Suppressor macrophage treated with lipopolysaccharide for 1 hour (primary cell): ENCODE measurements at regions not wholly inside any gene's neighbourhood (a gene's known extent, or its start where the extent isn't known, plus 50 kb on each side); places are given as distances from the start of the nearest gene placed in this dataset.

Experiments used
- DNase-seq, 3 donors: peaks; one replicate each; pipeline ENCODE4 v3.0.0-alpha.2; 2020 to 2022

GRCh38 chr20:50379049-50379990 lies 130.9 kb upstream of the PTPN1 start:
- peak; percentile 72 to 82 (median 80) for DNase-seq

- no peak for DNase-seq
Observed at GRCh38 chr20:50379991-50380696, 130.0 kb upstream of the PTPN1 start.

- no peak for DNase-seq
Observed at GRCh38 chr20:50380697-50381040, 129.5 kb upstream of the PTPN1 start.

GRCh38 chr20:50381075-50381732 lies 129.0 kb upstream of the PTPN1 start:
- DNase-seq = no peak

GRCh38 chr20:50381771-50382593 lies 128.2 kb upstream of the PTPN1 start:
- DNase-seq = peak in 2 of 3 donors; percentile 70 to 74

- DNase-seq = no peak
Observed at GRCh38 chr20:50385733-50386640, 124.2 kb upstream of the PTPN1 start.

- no peak for DNase-seq
Observed at GRCh38 chr20:50386641-50386960, 123.6 kb upstream of the PTPN1 start.

- no peak for DNase-seq
Observed at GRCh38 chr20:50387218-50387995, 122.8 kb upstream of the PTPN1 start.

GRCh38 chr20:50387996-50388332 lies 122.2 kb upstream of the PTPN1 start:
- DNase-seq = no peak

- no peak for DNase-seq
Observed at GRCh38 chr20:50388733-50389437, 121.3 kb upstream of the PTPN1 start.

GRCh38 chr20:50389438-50389807 lies 120.8 kb upstream of the PTPN1 start:
- DNase-seq = no peak

- no peak for DNase-seq
Observed at GRCh38 chr20:50389808-50390684, 120.1 kb upstream of the PTPN1 start.

- no peak for DNase-seq
Observed at GRCh38 chr20:50390685-50391443, 119.3 kb upstream of the PTPN1 start.

- no peak for DNase-seq
Observed at GRCh38 chr20:50391444-50392137, 118.6 kb upstream of the PTPN1 start.

GRCh38 chr20:50392138-50392866 lies 117.9 kb upstream of the PTPN1 start:
- peak; percentile 43 to 56 (median 53) for DNase-seq

- DNase-seq = no peak
Observed at GRCh38 chr20:50393242-50393641, 116.9 kb upstream of the PTPN1 start.

GRCh38 chr20:50393990-50394561 lies 116.1 kb upstream of the PTPN1 start:
- DNase-seq = no peak
